ENCODE measurements at regions not wholly inside any gene's neighbourhood (a gene's known extent, or its start where the extent isn't known, plus 50 kb on each side); places are given as distances from the start of the nearest gene placed in this dataset.
"Not testable (repeated sequence)": the region's sequence is repeated elsewhere in the genome, so short reads cannot be mapped to it uniquely, and the experiment has no call there.

DNA sequence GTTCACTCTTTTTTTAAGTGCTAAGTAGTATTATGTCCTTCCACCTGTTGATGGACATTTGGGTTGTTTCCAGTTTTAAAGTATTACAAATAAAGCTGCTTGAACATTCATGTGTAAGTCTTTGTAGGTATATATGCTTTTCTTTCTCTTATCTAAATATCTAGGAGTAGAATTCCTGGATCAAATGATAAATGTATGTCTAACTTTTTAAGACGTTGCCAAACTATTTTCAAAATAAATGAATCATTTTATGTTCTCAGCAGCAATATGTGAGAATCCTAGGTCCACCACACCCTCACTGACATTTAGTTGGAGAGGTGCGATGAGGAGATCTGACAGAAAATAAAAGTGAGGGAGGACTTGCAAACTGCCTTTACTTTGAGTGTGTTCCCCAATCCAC lies 291.7 kb upstream of the UGT8 start:
- no peak for DNase-seq

DNA sequence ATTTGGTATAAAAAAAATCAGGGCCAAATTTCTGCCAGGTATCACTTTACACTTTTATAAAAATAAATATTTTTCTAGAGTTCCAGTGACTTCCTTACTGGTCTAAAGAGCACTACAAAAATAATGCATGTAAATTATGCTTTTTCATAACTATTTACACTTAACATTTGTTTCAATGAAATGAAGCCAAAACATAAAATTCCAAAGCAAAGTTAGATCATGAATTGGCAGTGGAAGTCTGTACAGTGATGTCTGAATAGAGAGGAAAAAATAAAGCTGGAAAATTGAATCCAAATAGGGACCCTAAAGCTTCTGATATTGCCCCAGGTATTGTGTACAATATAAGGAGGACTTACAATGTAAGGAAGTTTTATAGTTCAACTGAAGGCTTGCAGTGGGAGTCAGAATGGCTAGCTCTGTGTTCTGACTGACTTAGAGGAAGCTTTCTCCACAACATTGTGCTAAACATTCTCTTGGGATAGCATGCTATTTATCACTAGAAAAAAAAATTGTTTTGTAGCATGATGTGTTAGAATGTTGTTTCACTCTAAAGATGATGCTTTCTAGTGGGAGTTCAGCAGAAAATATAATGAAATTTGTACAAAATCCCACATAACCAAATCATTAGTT lies 288.2 kb upstream of the UGT8 start:
- DNase-seq, result no peak

DNA sequence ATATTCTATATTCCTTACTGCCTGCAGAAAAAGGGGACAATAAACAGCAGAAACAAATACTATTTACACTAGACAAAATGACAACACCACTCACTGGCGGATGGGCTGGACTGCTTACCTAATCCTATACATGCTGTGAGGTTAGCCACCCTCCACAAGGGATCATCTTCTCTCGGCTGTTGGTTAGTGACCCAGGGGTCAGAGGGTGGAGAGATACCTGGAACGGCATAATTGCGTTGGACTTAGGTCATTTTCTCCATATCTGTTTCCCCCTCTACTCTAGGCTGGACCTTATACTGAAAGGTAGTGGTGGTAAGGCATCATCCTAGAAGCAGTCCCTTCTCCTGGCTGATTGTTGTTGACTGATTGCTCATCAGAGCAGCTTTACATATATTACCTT lies 286.8 kb upstream of the UGT8 start:
- no peak for DNase-seq

DNA sequence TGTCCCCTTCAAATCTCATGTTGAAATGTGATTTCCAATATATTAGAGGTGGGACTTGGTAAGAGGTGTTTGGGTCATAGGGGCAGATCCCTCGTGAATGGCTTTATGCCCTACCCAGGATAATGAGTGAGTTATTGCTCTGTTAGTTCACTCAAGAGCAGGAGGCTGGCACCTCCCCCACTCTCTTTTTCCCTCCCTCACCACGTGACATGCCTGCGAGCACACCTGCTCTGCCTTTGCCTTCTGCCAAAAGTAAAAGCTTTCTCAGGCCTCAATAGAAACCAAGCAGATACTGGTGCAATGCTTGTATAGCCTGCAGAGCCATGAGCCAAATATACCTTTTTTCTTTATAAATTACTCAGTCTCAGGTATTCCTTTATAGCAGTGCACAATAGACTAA lies 286.3 kb upstream of the UGT8 start:
- no peak for DNase-seq

GRCh38 chr4:114316789-114317188 lies 281.8 kb upstream of the UGT8 start:
- no peak for DNase-seq

DNA sequence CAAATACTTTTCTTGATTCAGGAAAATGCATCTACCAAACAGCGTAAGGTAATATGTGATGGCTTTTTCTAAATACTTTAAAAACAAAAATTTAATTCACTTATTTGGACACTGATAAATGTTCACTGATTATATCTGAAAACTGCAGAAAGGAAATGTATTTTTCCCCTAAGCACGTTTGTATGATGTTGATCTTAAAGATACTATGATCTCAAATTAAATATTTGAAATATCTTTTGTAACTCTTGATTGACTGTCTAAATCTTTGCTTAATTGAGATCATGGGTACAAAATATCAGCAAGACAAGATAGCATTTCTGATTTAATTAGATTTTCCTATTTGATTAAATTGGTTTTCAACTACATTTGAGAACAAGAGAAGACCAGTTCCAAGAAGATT lies 281.0 kb upstream of the UGT8 start:
- no peak for DNase-seq

- no peak for DNase-seq
These were observed 280.3 kb upstream of the UGT8 start for GRCh38 chr4:114318309-114318708.

GRCh38 chr4:114320126-114320525 lies 278.5 kb upstream of the UGT8 start:
- DNase-seq, result no peak

DNA sequence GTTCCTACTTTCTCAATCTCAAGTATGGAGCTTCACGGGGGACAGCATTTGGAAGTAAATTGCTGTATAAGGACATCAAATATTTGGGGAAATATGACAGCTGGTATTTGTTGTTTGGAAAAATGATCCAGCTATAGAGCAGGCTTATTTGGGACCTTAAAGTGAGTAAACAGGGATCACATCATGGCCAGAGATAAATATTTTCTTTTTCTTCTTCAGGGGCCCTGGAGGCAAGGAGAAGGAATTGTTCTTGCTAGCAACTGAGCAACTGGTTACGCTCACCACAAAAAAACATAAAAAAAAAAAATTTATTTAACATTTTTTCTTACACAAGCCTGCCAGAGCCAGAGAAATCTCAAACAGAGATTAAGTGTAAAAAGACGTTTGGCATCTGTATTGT lies 277.2 kb upstream of the UGT8 start:
- no peak for DNase-seq

- DNase-seq, result no peak
These were observed 274.8 kb upstream of the UGT8 start for GRCh38 chr4:114323841-114324240.

DNA sequence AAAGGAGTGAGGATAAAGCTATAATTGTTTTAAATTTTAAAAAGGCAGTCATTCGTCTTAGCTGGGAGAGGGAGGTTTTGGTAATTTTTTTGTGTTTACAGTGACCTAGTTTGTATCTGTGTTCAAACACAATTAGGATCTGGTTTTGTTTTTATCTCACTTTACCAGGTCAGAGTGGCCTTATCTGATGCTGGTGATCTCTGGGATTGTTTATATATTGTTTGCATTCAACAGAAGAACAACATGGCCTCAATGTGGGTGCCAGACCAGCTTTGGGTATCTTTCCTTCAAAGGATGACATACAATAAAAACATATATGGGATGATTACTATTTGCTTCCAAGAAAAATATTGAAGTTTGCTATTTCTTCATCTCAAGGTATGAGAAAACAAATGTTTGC lies 272.2 kb upstream of the UGT8 start:
- no peak for DNase-seq

- no peak for DNase-seq
These were observed 266.5 kb upstream of the UGT8 start for GRCh38 chr4:114332119-114332518.

DNA sequence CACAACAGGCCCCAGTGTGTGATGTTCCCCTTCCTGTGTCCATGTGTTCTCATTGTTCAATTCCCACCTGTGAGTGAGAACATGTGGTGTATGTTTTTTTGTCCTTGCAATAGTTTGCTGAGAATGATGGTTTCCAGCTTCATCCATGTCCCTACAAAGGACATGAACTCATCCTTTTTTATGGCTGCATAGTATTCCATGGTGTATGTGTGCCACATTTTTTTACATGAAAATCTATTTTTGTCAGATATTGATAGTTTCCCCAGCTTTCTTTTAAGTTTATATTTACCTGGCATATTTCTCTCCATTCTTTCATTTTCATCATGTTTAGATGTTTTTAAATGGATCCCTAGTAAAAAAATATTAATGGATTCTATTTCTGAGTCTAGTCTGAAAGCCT lies 264.2 kb upstream of the UGT8 start:
- DNase-seq, result not testable (repeated sequence)

GRCh38 chr4:114334884-114335330 lies 263.7 kb upstream of the UGT8 start:
- DNase-seq, result no peak

DNA sequence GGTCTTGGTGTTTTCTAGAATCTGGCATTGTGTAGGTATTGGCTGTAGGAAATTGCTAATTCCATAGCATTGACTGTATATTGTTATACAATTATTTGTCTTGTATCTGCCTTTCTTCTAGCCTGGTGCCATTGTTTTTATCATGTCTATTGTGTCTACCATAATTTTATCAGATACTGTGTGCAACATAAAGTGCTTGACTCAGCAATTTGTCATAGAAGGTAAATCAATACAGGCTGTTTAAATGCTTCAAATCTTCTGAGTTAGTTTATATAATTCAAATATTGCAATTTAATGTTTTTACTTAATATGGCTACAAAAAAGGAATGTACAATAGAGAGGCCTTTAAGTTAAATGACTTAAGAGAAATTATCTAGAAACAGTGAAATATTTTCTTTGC lies 263.3 kb upstream of the UGT8 start:
- DNase-seq, result no peak

- DNase-seq, result no peak
These were observed 255.6 kb upstream of the UGT8 start for GRCh38 chr4:114343015-114343414.

GRCh38 chr4:114349543-114350175 lies 248.9 kb upstream of the UGT8 start:
- no peak for DNase-seq

DNA sequence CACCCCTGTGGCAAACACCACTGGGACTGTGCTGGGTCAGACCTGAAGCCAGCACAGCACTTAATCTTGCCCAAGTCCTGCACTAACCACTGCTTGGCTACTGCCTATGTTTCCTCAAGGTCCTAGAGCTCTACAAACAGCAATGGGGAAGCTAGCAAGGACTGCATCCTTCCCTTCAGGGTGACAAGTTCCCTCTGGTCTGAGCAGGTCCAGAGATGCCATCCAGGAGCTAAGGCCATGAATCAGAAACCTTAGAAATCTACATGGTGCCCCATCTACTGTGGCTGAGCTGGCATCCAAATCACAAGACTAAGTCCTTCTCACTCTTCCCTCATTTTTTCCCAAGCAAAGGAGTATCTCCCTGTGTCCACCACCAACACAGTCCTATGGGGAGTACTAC lies 239.7 kb upstream of the UGT8 start:
- DNase-seq, result no peak

DNA sequence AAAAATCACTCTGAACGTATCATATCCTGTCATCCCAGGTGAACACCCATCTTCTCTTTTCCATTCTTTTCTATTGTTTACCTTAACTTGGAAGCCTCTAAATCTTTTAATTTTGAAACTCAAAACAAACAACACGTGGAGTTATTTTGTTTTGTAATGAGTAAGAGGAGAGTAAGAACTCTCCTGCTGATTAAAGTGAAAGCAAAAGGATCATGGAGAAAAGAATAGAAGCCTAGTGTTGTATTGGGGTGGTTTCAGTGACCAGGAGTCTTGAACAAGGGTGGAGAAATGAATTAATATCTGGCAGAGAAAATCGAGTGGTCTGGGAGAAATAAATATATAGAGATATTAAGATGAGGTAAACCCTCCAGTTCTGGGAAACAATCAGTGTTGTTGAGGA lies 237.4 kb upstream of the UGT8 start:
- no peak for DNase-seq

DNA sequence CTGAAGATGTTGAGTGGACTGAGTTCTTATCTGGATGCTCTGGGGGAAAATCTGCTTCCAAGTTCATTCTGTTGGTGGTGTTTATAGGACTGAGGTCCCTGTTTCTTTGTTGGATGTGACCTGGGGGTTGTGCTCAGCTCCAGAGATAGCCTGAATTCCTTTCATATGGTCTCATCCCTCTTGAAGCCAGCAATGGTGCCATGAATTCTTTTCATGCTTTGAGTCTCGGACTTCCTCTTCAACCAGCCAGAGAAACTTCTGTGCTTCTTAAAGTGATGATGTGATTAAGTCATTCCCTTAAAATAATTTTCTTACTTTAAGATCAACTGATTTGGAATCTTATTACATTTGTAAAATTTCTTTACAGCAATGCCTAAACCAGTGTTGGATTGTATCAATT lies 233.8 kb upstream of the UGT8 start:
- no peak for DNase-seq

- DNase-seq, result no peak
These were observed 233.0 kb upstream of the UGT8 start for GRCh38 chr4:114365591-114365990.

DNA sequence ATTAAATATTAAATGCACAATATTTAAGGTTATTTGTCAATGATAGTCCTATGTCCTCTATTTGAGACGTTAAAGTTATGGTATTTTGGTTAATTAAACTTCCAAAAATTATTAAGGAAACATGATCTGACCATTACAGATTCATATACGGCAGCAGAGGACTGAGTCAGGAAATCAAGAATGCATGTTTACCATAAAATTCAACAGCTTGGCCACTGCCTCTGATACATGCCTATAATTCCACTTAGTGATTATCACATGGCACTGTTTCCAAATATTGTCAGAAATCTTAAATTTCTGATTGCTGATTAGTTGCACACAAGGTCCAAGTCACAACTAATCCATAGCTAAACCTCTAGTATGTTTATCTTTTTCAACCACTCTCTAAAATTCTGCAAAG lies 232.2 kb upstream of the UGT8 start:
- no peak for DNase-seq

- DNase-seq, result no peak
These were observed 229.9 kb upstream of the UGT8 start for GRCh38 chr4:114368751-114369150.

DNA sequence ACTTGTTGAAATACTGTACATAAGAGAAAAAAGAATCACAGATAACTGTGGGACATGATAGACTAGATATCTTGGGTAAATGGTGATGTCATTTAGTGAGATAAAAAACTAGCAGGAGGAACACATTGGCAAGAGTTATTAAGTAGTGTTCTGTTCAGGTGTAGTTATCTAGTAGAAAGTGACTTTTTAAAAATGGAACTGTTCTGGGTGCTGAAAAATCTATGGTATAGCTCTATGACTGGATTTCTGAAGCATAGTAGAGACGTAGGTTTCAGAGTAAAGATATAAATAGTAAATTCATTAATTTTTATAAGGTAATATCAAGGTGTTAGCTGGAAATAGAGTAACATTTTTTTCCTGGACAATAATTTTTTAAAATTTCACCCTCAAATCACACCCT lies 225.1 kb upstream of the UGT8 start:
- DNase-seq, result no peak

DNA sequence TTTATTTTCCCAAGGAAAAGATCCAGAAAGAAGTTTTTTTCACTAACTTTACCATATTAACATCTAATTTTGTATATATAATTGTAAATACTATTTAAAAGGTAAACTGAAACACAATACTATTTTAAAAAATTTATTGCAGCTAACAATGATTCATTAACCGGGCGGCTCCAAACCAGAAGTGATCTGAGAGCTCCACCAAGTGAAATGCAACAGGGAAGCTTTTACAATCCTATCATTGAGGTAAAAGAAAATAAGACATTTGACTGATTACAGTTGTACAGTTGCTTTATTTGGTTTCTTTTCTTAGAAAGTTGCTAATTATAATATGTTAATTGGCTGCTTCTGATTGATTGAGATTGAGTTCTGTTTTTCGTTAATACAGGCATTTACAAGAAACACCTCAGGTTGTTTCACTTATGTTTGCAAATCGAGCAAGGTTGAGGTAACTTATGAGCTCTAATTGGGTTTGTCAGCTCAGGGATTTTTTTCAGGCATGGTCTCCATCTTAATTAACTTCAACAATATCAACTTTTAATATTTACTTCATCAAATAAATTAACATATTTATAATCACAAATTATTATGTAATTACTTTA lies 220.2 kb upstream of the UGT8 start:
- no peak for DNase-seq

All from right hindlimb (tissue), 1 donor.